ENCODE measurements at regions not wholly inside any gene's neighbourhood (a gene's known extent, or its start where the extent isn't known, plus 50 kb on each side); places are given as distances from the start of the nearest gene placed in this dataset.

- Histone ChIP-seq H3K27ac (ENCODE audit: insufficient read length, low read depth, low read length) (no peak overlapping the region), H3K79me1 (ENCODE audit: insufficient read depth, low read depth, low read length, poor library complexity, severe bottlenecking) (no peaks in the 10 kb centered on the region), H3K14ac (ENCODE audit: insufficient read depth, low read length) (no peak overlapping the region), H3K79me2 (ENCODE audit: insufficient read depth, low read length) (no peaks in the 10 kb centered on the region), H3K23ac (ENCODE audit: insufficient read length, low read depth, low read length) (no peak overlapping the region), H2AFZ (ENCODE audit: low read length) (no peak overlapping the region), H3K27me3 (ENCODE audit: insufficient read depth, low read length) (no peaks in the 10 kb centered on the region), H3K4ac (ENCODE audit: low read depth, low read length) (no peak overlapping the region), H4K91ac (ENCODE audit: insufficient read length, low read depth, low read length) (no peak overlapping the region), H2BK12ac (ENCODE audit: insufficient read length, low read depth, low read length) (no peak overlapping the region), H2AK5ac (ENCODE audit: insufficient read length, low read length) (no peak overlapping the region), H2BK5ac (ENCODE audit: insufficient read length, low read length) (no peak overlapping the region), H3T11ph (ENCODE audit: low read length) (no peak overlapping the region), H3K23me2 (ENCODE audit: insufficient read length, low read depth, low read length, poor library complexity, severe bottlenecking) (no peaks in the 10 kb centered on the region), H4K8ac (replicated peaks; ENCODE audit: insufficient read length, low read depth, low read length) (no peak overlapping the region), H3K18ac (ENCODE audit: insufficient read length, low read depth, low read length) (no peak overlapping the region), H3K9ac (ENCODE audit: extremely low read depth, insufficient read length, low read length) (no peak overlapping the region), H3K56ac (ENCODE audit: insufficient read length, low read depth, low read length) (no peak overlapping the region), H2BK15ac (ENCODE audit: low read depth, low read length) (no peak overlapping the region), H4K5ac (ENCODE audit: insufficient read length, low read depth, low read length) (no peak overlapping the region), H3K4me2 (ENCODE audit: insufficient read depth, insufficient read length, low read length) (no peak overlapping the region), H4K20me1 (ENCODE audit: control insufficient read depth, insufficient read depth, insufficient read length) (no peaks in the 10 kb centered on the region), H3K9me3 (ENCODE audit: control insufficient read depth, low read depth, low read length) (no peaks in the 10 kb centered on the region), H2BK20ac (ENCODE audit: low read depth, low read length, poor library complexity, severe bottlenecking) (no peak overlapping the region), H2BK120ac (ENCODE audit: low read depth, low read length, poor library complexity, severe bottlenecking) (no peak overlapping the region), H3K4me1 (ENCODE audit: insufficient read depth, low read length) (no peaks in the 10 kb centered on the region)
- no peak for DNase-seq
- no peaks in the 10 kb centered on the region for H3K9me3 Mint-ChIP-seq
- no CpG with 5 or more reads among the region's 6 CpGs for WGBS (ENCODE audit: extremely low coverage, insufficient read length, low lambda C conversion rate)
- no peak for TF ChIP-seq CTCF (conservative IDR thresholded peaks at IDR 0.05)
- H3K36me3 Mint-ChIP-seq (ENCODE audit: insufficient read depth in 1 of 3, low read depth in 3 of 3) = no peaks in the 10 kb centered on the region
- peaks cover 8 to 13% of the 10 kb centered on the region in 2 experiments for H3K4me1 Mint-ChIP-seq
- H3K27me3 Mint-ChIP-seq (ENCODE audit: low read depth) = peaks cover 2% of the 10 kb centered on the region; the same call in 1 of the 2 replicates
- no peak overlapping the region for H3K27ac Mint-ChIP-seq
- no peak overlapping the region for H3K4me3 Mint-ChIP-seq
Observed at GRCh38 chr18:49704334-49704733, 109.0 kb downstream of the ACAA2 start.
